CD4-positive, alpha-beta T cell treated with Interleukin-15 for 1 hour (primary cell): ENCODE measurements at regions not wholly inside any gene's neighbourhood (a gene's known extent, or its start where the extent isn't known, plus 50 kb on each side); places are given as distances from the start of the nearest gene placed in this dataset.
"Not testable (repeated sequence)": the region's sequence is repeated elsewhere in the genome, so short reads cannot be mapped to it uniquely, and the experiment has no call there.

Source experiments
- DNase-seq: peaks from one replicate; pipeline ENCODE4 v3.0.0-alpha.2; 2020

DNA sequence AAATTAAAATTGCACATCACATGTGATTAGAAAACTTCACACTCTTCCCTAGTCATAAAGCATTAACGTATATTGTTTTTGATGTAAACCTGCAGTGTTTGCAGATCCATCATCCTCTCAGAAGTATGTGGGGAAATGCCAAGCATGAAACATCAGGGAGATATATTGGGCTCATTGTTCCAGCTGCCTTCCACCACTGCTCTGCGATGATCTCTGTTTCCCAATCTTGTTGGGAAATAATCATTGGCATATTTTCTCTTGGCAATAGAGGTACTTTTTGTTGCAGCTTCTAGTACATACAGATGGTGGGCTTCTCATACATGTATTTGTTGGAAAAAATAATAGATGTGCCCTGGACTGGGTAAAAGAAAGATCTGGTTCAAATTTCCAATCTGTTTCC is 466.3 kb upstream of the HS3ST1 start:
- DNase-seq = no peak

DNA sequence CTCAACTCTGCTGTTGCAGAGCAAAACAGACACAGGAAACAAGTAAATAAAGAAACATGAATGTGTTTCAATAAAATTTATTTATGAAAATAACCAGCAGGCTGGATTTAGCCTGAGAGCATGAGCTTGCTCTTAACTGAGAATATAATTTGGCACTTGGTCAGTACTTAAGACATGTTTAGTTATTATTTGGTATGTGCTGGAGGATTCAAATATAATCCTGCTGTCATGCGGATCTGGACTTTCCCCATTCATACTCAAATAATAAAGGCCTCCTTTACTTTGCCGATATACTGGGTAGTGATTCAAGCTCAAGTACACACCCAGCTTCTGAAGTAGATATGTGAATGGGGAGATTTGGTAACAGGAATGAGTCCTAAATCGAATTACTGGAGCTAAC is 465.5 kb upstream of the HS3ST1 start:
- DNase-seq = no peak

DNA sequence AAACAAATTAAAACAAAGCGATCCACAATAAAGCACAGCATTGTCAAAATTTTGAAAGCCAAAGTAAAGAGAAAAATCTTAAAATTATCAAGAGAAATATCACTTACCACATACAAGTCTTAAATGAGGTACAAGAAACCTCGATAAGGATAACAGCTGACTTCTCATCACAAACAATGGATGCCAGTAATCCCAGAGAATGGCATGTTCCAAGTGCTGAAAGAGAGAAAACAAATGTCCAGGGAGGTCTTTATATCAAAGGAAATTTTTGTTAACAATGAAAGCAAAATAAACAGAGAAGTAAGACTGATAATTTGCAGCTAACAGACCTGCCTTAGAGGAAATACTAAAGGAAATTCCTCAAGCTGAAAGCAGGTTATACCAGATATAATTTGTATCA is 460.4 kb upstream of the HS3ST1 start:
- no peak for DNase-seq

DNA sequence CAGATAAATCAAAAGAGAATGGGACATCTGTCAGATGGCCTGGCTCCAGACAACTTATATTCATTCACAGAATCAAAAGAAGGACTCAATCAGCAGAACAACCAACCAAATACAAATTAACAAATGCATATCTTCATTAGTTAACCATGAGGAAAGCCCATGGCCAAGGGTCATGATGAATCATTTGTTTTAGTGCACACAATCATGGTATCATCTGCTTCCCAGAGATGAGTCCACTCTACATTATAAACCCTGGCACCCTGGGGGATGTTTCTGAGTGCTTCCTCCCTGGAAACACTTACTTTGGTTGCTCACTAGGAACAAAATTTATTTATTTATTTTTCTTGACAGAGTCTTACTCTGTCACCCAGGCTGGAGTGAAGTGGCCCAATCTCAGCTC is 453.3 kb upstream of the HS3ST1 start:
- no peak for DNase-seq

DNA sequence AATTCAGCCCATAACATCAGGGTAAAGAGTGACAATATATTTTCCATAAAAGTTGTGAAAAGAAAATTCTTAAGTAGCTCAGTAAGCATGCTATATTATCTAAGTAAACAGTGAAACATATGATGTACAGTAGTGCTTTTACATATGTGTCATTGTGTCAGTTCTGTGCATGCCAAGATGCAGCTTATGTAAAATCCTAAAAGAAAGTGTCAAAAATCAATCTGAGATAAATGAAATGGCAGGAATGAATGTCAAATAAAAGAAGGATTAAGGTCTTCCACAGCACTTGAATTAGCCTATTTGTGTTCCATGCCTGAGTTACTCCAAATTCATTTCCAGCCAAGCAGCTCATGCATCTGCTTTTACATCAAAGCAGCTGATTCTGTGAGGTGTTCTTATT is 452.7 kb upstream of the HS3ST1 start:
- no peak for DNase-seq

DNA sequence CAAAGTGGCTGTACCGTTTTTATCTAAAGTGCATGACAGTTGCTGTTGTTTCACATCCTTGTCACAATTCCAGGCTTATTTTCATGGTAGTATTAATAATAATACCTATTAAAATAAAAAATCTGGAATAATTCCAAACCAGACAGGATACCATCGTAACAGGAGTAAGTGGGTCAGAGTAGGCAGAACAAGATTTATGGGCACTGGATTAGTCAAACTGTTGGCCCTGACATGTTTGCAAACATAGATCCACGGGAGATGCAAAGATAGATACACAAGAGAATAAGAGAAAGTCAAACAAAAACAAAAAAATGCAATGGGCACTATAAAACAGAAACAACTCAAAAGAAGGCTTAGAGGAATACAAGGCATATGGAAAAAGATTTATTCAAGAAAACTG is 449.5 kb upstream of the HS3ST1 start:
- no peak for DNase-seq

DNA sequence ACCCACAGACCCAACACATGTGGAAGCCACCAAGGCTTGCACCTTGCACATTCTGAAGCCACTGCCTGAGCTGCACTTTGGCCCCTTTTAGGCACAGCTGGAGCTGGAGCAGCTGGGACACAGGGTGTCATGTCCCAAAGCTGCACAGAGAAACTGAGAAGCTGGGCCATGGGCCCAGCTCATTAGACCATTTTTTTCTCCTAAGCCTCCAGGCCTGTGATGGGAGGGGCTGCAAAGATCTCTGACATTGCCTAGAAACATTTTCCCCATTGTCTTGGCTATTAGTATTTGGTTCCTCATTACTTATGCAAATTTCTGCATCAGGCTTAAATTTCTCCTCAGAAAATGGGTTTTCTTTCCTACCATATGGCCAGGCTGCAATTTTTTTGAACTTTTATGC is 447.4 kb upstream of the HS3ST1 start:
- DNase-seq = no peak

DNA sequence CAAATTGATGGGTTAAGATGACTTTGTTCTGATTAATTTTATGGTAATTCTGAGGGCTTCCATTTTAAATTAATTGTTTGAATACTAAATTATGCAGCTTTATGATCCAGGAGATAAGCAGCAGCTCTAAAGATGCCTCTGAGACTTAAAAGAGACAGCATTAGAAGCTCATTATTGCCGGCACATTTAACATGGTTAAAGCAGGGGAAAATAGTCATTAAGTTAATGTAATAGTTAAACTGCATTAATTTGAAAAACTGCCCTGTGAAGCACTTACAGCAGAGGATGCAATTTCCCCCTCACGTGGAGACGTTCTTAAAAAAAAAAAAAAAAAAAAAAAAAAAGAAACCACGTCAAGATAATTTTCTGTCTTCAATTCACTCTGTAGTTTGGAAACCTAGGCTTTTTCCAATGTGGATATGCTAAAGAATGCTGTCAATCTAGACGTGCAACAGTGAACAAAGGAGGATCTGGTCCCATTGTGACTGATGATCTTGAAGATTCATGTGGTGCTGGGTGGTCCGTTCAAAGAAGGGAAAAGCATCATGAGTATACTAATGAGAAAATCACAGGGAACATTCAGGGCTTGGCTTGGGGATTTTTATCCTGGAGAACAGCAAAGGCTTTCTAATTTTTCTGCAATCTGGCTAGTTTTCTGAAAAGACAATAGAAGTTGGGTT is 440.6 kb upstream of the HS3ST1 start:
- no peak for DNase-seq

DNA sequence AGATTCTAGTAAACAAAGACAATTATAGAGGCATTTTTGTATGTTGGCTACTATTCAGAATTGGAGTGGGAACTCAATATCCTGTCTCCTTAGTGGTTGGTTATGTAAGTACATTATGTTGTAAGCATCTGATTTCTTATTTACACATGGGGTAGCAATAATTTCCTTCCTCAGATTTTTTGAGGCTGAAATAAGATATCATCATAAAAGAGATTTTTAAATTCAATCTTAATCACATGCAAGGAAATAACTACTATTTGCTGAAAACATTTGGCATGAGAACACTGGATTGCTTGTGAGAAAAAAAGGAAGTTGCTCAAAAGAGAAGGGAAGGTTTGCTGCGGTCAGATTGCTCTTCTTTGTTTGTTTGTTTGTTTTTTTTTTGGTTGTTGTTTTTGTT is 437.7 kb upstream of the HS3ST1 start:
- no peak for DNase-seq

DNA sequence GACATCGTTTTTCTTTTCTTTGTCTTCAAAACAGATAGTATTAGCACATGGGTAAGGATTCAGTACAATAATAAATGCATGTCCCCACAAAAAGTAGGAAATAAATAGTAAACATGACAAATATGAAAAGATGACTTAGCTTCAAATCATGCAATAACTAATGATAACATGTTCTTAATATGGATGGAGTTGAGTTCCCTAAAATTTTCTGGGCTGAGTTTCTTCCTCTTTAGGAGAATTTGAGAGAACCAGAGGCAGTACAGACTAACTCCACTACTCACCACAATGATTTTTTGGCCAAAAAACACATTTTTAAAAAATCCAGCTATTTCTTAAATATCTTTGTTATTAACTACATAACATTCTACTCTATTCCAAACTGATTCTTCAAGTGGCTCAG is 432.3 kb upstream of the HS3ST1 start:
- DNase-seq = no peak

DNA sequence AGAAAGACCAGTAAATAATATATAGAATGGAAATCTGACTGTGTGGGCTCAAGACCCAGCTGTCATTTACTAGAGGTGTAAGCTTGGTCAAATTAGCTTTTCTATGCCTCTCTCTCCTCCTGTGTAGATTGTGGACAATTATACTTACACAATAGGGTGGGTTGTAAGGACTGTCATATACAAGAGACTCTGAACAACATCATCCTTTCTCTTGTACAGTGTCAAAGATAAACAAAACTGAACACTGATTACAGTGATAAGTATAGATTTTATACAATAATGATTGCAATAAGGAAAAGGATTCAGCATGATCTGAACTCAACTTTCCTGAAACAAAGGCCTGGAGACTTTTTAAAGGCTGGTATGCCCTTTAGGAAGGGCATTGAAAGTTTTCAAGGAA is 429.2 kb upstream of the HS3ST1 start:
- no peak for DNase-seq

DNA sequence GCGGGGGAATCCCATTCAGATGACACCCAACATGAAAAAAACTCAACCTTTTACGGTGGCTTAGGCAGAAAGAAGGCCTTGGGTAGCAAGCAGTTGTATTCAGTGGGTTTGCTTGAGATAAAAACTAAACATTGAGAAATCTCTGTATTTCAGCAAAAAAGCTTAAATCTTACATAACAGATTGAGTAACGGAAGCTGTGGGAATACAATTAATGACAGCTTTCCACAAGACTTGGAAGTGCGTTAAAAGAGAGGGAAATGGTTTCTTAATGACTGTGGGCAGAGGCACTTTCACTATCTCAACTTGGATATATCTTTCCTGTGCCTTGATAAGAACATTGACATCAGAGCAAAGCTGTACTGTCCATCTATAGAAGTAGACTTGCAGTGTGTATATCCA is 418.5 kb upstream of the HS3ST1 start:
- no peak for DNase-seq

DNA sequence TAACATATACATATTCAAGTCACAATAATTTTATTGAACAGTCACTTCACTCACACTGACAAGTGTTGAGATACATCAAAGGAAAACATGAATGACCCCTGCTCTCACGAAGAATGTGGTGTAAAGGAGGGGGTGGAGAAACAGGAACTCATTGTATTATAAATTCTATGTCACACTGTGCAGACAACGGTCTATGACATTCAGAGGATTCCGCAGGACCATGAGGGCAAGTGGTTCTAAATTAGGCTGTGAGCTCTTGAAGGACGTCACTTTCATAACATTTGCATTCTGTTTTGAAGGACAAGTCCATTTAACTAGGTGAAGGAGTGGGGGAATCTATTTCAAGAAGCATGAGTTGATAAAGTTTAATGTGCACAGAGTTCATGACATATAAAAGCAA is 415.2 kb upstream of the HS3ST1 start:
- no peak for DNase-seq

DNA sequence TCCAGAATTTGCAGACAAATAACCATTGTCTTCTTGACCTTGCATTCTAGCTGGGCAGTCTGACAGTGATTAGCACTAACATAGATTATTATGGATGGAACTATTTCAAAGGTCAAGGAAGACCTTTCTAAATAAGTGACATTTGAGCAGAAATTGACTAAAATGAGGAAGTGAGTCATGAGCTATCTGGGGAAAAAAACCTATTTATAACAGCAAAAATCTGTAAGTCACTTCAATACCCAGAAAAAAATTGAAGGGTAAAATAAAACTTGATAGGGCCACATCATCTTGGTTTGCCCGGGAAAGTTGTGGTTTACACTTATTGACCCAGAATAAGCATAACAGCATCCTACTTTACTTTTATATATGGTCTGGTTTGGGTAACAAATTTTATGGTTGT is 414.6 kb upstream of the HS3ST1 start:
- no peak for DNase-seq

DNA sequence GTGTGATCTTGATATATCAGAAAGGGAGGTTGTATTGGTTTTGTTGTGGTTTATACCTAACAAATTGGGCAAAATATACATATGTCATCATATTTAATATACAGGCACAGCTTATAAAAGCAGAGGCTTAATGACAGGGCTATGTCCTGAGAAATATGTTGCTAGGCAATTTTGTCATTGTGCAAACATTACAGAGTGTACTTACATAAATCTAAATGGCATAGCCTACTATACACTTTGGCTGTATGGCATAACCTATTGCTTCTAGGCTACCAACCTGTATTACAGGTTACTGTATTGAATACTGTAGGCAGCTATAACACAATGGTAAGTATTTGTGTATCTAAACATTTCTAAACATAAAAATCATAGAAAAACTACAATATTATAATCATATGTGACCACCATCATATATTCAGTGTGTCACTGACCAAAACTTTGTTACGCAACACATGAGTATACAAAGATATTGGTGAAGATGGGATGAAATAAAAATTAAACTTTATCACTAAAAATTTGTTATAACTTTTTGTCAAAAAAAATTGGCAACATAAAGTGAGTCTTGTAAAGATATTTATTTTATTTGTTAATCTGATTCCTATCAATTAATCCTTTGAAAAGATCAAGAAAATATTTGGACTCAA is 414.0 kb upstream of the HS3ST1 start:
- no peak for DNase-seq

DNA sequence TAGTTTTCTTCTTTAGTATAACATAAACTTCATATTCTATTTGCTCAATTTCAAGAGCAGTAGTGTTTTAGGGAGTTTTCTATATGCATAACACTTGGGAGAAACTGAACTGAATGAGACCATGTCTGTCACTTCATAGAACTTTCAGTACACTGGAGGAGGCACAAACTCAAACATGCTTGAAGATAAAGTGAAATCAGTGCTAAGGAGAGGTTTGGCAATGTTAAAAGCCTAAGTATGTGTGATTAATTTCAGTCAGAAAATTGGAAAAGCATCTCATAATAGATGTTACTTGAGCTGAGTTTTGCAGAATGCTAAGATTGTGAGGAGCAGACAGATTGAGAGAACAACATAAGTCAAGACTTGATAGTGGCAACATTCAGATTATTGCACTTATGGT is 411.2 kb upstream of the HS3ST1 start:
- no peak for DNase-seq

DNA sequence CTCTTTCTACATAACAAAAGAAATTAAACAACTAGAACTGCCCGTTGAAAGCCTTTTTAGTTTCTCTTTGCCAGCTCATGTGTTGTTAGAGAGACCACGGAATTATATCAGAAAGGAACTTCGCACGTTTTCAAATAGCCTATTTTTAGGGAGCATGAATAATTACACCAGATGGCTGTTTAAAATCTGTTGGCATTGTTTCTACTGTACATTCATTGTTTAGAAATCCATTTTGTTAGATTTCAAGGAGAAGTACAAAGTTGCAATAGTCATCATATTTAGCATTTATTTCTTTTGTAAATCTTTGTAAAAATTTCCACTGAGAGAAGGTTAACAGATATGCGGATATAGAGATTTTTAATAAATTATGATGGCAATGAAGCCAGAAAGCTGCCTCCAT is 403.0 kb upstream of the HS3ST1 start:
- DNase-seq = no peak

DNA sequence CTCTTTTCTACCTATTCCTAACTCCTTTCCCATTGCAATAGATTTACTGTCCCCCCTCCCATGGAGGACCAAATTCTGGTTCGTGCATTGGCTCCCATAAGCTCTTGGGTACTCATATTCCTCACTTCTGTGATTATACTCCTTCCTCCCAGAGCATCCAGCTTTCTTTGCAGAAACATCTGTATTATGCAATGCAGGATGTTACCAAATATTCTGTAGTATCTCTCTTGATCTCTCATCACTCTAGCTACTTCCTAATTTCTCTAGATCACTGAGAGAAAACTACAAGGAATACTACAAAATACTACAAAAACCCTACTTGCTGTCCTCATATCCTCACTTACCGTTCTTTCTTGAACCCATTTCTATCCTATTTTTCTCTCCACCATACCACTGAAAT is 395.9 kb upstream of the HS3ST1 start:
- no peak for DNase-seq

DNA sequence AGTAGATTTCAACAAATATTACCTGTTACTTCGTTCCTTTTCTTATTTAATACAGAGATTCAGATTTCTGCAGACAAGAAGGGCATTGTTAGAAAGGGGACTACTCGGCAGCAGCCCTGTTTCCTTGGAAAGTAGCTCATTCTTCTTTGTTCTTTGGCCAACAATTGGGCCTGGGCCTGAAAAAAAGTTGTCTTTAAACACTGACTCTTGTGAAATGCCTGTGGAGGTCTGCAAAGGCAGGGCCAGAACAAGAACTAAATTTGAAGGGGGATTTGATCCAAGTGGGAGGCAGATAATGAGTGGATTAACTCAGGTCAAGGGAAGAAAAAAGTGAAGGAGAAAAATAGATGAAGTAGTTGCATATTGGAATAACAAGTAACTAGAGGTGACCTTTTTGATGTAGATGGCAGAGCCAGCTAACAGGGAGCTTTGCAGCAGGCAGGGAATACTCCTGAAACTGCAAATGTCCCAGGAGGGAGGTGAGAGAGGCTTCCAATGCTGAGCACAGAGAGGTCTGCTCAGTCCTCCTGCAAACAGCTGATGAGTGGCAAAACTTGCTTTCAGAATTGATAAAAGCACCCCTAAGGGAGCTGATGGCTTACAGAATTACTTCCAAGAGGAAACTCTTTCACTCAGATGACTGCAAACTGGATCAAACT is 393.2 kb upstream of the HS3ST1 start:
- no peak for DNase-seq

DNA sequence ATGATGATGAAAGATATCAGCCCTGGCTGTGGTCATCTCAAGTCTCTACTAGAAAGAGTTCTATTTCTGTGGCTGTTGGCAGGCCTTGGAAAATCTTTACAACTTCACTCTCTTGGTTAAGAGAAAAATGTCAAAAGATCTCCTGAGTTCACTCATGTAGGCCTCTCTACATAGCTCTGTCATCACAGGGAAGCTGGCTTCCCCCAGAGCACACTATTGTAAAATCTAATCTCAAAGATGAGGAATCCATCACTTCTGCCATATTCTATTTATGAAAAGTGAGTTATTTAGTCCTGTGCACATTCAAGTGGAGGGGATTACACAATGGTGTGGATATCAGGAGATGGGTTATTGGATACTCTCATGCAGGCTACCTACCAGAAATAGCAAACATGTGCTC is 388.4 kb upstream of the HS3ST1 start:
- DNase-seq = no peak

DNA sequence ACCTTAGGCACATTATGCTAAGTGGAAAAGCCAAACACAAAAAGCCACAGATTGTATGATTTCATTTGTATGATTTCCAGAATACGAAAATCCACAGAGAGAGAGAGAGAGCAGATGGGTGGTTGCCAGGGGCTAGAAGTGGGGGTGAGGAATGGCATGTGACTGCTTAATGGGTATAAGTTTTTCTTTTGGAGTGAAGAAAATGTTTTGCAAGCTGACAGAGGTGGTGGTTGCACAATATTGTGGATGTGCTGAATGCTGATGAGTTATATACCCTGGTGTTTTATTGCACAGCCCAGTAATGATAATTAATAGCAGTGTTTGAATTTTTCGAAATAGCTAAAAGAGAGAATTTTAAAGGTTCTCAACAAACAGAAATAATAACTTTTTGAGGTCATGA is 386.1 kb upstream of the HS3ST1 start:
- DNase-seq = no peak

DNA sequence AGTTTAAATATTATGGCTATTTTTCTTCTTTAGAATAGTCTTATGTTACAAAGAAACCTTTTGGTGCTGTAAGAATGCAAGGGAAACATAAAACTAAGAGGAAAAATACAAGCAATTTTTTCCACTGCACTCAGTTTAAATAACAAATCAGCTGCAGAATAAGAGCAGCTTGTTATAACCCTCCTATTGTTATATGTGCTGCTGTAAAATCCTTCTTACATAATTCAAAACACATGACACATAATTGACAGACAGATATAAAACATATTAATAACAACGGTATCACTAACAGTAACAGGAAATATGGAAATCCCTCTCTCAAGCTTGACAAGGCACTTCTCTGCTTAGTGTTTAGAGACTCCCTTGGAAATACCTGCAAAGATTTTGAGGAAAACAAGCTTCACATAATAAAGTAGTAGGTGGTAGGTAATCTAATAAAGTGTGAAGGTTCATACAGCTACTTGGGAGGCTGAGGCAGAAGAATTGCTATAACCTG is 385.3 kb upstream of the HS3ST1 start:
- no peak for DNase-seq

DNA sequence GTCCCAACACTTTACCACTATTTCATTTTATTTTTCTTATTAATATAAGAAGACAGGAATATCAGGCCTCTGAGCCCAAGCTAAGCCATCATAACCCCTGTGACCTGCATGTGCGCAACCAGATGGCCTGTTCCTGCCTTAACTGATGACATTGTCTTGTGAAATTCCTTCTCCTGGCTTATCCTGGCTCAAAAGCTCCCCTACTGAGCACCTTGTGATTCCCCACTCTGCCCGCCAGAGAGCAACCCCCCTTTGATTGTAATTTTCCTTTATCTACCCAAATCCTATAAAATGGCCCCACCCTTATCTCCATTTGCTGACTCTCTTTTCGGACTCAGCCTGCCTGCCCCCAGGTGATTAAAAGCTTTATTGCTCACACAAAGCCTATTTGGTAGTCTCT is 382.8 kb upstream of the HS3ST1 start:
- DNase-seq = not testable (repeated sequence)

DNA sequence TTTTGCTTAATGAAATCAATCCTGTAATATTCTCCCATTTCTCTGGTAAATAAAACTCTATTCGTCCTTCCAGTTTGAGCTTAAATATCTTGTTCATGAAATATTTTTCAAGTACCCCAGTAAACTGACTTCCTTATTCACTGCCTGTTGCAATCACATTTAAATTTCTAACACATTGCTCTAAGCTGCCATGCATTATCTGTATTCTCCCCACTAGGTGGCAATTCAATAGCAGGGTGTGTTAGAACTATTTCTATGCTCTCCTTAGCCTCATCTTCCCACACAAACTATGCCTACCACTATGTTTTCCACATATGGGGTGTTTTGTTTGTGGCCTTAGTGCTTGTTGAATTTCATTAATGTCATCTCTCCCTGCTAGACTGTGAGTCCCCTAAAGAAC is 377.1 kb upstream of the HS3ST1 start:
- no peak for DNase-seq
